Retina (tissue), 1 donor: ENCODE measurements at regions not wholly inside any gene's neighbourhood (a gene's known extent, or its start where the extent isn't known, plus 50 kb on each side); places are given as distances from the start of the nearest gene placed in this dataset.

Experiments used
- DNase-seq: peaks from one replicate; pipeline ENCODE4 v3.0.0-alpha.2; 2016

DNA sequence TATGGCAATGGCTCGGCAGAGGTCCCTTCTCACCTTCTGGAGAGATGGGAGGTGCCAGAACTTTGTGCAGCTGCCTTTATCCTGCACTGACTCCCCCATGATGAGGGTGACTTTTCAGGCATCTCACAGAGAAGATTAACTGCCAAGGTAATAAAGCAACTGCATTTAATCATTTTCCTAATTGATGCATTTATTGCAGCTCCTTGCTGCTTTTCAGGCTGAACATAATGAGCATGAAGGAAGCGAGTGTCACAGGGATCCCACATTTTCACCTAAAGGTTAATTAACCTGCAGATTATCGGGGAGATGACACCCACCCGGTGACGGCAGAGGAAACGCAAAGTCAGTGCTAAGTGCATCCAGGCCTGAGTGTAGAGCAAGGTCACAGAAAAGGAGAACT, 154.3 kb downstream of the ICE1 start:
- no peak for DNase-seq

DNA sequence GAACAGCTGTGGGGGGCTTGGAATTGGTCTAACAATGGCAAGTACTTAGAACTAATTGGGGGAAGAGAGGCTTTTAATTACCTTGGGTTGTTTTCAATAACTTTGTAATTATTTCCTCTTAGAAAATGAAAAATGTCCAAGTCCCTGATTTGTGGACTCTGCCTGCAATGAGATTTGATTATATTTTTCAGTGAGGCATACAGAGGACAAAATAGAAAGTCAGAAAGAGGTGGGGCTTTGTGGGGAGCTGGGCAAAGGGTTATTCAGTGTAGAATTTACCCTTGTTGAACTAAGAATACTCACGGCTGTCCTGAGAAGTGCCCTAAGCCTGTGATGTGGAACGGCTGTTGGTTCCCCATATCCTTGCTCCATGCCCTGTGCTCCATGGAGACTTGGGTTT, 153.0 kb downstream of the ICE1 start:
- DNase-seq = no peak

DNA sequence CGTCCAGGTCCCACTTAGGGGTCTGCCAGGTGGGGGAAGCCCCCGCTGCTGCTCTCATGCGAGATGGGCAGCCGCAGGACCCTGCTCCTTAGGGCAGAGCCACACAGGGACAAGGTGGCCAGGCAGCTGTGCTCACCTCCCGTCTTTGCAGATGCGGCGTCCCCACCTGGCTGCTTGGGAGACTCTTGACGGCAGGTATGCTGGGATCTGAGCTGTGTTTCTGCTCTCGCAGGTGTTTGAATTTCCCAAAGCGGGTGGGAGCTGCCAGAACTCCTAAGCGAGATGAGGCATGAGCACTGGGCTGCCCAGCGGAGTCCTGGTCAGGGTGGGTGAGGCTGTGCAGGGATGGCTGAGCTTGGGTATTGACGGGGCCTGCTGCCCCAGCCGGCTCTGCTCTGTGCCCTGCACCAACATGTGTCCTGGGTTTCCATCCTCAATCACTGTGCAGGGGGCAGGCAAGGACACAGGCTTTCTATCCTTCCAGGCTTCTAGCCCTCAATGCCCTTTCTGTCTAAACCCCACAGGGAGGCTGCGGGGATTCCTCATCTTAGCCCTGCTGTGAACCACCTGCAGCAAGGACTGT, 151.4 kb downstream of the ICE1 start:
- DNase-seq = no peak

DNA sequence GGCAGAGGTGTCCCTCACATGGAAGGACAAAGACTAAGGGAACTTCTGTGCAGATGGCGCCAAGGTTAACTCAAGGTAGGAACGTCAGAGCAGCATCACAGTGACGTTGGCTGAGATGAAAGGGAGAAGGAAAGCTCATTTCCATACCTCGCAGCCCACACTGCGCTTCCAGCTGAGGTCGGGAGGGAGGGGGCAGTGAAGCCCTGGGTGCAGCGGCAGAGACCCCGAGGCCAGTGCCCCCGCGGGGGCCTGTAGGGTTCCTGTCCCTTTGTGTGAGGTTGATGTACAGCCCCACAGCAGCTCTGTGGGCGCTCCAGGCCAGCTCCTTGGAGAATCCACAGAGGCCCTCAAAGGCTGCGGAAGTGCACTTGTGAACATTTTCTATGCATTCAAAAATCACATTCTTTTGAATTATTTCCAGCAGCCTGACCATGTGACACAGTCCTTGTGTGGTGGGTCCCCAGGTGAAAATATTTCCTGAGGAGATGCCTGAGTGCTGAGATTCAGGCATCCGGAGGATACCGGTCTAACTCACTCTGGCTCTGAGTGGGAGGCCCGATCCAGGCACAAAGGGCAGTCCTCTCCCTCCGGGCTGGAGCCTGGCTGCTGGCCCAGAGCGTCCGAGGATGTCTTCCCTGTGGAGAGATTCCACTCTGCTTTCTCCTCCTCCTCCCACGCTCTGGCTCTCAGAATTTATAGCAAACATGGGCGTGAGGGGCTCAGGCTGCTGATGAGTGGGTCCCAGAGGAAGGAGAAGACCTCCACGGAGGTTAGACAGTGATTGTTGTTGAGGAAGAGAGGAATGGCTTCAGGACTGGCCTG, 150.7 kb downstream of the ICE1 start:
- peak; percentile 30 for DNase-seq

DNA sequence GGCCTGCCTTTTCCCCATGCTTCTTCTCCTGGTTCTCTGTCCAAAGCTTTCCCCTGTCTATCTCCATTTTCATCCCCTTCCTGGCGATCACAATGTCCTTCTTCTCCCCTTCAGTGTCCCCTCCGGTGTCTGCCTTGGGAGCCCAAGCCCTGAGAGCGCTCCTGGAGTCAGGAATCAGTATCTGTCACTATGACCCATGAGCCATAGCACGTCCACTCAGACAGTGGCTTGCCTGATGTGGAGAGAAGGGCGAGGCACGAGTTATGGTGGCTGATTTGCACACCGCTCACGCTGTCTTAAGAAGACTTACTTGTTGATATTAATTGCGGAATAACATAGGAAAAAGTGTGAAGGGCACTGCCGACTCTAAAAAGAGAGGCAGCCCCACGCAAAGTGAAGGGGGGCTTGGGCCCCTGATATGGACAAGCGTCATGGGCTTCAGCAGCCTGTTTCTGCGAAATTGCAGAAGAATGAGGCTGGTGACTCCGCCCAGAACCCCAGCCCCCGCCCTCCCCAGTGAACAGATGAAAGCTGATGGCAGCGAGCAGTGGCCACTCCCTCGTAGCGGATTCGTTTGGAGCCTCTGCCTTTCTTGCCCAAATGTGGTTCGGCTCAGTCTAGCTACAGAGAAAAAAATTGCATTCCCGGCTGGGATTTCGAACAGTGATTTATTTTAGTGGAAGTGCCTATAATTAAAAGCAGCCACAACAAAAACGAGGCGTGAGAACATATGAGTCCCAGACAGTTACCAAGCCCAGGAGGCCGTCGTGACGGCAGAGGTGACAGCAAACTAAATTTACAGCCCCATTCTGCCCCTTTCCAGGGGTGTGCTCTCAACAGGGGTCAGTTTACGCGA, 149.8 kb downstream of the ICE1 start:
- DNase-seq = no peak

DNA sequence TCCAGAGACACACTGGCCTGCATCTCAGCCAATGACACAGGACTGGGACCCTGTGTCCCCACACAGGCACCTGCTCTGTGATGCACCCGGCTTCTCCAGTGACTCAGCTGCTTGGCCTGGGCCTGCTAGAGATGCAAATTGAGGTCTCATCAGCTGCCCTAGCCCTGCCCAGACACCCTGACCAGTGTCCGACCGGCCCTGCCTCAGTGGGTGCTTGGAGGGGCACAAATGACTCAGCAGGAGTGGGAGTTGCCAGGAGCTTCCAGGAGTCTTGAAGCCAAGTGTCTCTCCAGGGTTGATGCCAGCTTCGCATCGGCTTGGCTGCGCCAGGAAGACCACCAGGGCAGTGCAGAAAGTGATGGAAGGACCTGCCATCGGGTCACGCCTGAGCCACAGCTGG, 148.2 kb downstream of the ICE1 start:
- DNase-seq = no peak

DNA sequence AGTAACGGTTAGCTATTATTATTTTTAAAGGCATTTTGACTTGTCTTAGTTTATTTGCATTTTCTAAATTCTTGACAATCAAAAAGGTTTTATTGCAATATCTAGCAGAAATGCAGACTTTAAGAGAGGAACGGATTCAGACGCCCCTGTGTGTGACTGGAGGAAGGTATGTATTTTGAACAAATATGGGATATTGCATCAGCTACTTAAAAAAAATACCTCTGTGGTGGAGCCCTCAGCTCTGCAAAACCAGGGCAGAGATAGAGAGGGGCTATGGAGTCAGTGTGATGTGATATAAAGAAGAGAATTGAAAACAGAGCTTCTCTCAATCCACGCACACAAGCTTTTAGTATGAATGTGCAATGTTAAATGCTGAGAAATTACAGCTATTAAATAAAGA, 142.4 kb downstream of the ICE1 start:
- DNase-seq = no peak

DNA sequence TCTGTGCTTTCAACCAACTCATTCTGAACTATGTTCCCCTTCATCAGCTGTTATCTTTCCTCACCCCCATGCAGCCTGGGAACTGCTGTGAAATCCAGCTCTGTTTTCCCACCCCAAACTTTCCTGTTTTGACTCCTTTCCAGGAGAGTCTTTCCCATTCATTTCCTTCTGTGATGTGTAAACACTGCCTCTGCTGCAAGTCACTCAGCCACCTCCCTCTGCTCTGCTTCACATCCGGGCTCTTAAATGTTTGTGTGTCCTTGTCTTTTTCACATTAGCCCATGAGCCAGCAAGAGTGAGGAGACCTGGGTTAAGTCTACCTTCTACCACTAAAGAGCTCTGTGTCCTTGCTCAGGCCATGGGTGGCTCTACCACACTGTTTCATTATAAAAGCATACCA, 137.5 kb downstream of the ICE1 start:
- DNase-seq = no peak

DNA sequence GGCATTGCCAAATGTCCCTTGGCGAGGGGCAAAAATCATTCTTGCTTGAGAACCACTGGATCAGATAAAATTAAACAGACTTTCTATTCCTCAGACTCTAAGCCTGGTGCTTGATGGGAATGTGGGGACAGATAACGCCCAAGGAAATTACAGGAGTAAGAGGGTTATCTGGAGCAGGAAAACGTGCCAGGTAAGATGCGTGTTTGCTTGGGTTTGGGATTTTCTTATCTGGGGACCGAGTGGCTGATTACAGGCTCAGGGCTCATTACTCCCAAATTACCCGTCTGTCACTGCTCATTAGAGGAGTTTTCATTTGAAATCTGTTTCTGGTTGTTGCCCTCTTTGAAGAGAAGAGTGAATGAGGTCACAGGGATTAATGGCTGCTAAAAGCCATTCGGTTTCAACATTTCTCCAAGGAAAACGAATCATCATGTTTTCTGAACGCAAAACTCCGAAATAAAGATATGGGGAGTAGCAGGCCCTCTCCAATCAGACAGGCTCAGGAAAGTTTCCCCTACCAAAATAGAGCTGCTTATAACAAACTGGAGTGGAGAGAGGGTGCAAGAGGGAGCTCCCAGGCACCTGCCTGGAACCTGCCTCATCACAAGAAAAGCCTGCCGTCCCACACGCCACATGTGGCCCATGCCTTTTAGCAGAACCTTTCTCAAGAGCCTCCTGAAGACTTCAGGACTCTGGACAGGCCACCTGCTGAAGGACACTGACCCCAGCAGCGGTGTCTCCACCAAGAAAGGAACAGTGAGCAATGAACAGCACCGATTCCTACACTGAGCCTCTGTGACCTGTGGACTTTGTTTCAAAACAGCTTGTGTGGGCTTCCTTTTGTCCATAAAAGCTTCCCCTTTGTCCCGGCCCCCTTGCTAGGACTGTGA, 136.4 kb downstream of the ICE1 start:
- DNase-seq = peak; percentile 83

DNA sequence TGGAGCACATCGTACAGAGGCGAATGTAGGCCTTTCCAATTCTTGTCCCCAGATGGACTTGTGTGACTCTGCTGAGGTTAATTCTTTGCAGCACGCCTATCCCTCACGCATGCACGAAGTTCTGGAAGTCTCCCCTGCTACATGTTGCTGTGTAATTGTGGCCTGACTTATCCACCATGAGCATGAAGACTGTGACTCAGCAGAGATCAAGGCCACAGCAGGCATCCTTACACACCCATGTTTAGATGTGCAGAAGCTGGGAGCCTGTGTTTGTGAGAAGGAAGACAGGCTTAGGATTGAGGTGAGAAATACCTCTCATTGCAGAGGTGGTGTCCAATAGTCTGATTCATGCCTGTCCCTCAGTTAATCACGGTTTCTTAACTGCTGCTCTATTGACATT, 135.6 kb downstream of the ICE1 start:
- DNase-seq = no peak

DNA sequence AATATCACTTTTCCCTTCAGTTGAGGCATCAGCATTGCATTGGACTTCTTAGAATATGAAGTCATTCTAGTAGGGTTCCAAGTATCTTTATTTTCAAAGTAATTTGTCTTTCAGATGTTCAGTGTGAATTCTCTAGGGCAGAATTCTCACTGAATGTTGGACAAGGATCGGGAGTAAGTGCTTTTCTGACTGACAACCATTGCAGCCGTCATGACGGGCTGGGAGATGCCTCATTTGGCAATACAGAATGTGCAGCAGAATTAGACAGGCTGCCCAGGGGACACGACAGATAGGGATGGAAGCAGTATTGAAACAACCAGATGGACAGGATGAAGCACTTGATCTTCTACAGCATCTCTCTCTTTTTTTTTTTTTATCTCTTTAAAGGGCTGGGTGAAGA, 129.0 kb downstream of the ICE1 start:
- DNase-seq = peak; percentile 22

DNA sequence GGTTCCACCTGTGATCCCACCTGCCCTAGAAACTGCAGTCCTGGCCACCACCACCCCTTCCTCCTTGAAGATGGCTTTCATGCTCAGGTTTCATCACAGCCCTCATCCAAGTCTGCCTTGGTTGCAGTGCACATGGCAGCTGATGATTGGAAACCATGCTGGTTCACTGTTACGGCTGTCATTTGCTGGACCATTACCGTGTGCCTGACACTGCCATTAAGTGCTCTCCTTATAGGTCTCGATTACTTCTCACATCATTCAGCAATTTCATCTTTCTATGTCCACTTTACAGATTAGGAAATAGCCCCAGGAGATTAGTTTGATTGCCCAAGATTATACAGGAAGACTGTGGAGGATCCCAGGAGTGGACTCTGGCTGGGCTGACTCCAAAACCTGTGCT, 123.9 kb downstream of the ICE1 start:
- DNase-seq = no peak

DNA sequence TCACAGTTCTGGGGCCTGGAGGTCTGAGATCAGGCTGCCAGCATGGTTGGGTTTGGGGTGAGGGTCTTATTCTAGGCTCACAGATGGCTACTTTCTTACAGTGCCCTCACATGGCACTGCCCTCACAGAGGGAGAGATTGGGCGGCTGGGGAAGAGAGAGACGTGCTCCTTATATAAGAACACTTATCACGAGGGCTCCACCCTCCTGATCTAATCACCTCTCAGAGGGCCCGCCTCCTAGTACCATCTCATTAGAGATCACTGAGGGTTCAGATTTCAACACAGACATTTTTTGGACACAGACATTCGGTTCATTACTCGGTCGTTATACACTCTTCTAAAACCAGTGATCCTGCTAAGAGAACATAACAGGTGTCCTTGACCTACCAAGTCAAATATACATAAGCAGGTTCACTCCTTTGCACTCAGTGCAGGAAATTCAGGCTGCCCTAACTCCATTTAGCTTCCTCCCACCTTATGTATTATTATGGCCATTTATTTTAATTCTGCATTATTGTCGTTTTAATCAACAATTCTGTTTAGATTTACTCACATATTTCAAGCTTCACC, 121.7 kb downstream of the ICE1 start:
- no peak for DNase-seq

DNA sequence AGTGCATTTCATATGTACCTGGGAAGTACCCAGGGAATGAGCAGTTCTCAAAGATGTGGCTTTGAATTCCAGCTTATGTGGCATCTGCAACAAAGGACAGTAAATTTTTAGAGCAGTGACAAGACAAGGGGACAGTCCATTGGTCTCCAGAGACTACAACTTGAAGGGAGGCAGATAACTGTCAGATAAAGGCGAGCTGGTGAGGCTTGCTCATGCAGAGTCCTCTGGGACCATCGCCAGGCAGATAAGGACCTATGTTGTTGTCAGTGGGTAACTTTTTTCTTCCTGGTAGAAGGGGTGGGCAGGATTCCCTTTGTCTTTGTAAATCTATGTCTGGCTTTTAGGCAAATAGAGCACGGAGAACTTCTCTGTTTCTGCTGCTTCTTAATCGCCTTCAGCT, 120.2 kb downstream of the ICE1 start:
- no peak for DNase-seq

DNA sequence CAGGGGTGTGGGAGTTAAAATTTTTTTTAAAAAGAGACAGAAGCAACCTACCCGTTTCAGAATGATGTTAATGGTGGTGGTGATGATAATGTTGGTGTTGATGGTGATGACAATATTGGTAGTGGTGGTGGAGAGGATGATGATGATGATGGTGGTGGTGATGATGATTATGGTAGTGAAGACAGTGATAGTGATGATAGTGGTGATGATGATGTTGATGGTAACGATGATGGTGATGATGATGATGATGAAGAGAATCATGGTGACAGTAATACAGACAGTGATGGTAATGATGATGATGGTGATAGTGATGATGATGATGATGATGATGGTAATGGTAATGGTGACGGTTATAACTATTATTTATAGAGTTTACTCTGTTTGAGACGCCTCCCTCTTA, 117.6 kb downstream of the ICE1 start:
- DNase-seq = no peak
